ENCODE measurements at regions not wholly inside any gene's neighbourhood (a gene's known extent, or its start where the extent isn't known, plus 50 kb on each side); places are given as distances from the start of the nearest gene placed in this dataset.

DNA sequence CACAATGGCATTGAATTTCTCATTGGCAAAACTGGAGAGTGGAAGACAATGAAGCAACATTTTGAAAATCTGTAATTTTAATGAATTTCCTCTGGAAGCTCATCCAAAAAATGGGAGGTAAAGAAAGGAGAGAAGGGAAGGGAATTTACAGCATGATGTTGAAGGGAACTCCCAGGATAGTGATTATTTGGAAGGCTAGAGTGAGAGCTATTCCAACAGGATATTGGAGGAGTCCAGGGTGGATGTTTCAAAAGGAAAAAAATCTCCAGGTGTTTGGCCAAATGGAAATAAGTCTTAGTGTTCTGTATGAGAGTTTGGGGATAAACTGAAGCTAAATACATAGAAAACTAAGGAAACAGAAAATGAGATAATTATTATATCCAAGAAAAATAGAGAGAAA, 106.2 kb downstream of the IZUMO3 start:
- TF ChIP-seq SPI1 (IDR thresholded peaks at IDR 0.05; ENCODE audit: borderline replicate concordance, low read depth): no peak
- TF ChIP-seq POLR2AphosphoS5 (IDR thresholded peaks at IDR 0.05; ENCODE audit: low read depth): no peak
- H3K27me3 ChIP-seq (ENCODE audit: insufficient read depth, poor library complexity, severe bottlenecking): no peaks in the 10 kb centered on the region
- H3K27ac ChIP-seq (replicated peaks): no peak overlapping the region
- DNase-seq (ENCODE audit: low read depth in 1 of 2, low spot score in 1 of 2): no peak
- H3K4me3 ChIP-seq (replicated peaks; ENCODE audit: insufficient read depth, low read length): no peak overlapping the region

DNA sequence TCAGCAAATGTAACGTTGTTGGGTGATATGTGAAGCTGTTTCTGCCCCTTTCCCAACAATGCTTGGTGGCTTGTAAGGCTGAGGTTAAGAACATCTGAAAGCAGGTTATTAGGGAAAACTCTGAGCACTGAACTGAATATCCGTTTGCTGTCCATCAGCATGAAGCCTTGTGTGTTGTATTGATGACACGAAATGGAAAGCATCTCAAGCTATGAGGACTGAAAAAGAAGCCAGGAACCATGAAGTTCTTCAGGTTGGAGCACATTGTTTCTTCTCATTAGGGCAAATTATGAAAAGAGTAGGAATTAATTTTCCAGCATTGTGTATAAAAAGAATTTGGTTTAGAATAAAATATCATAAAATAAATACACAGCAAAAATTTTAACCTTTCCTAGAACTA, 106.8 kb downstream of the IZUMO3 start:
- Histone ChIP-seq H3K4me3 (replicated peaks; ENCODE audit: insufficient read depth, low read length) (no peak overlapping the region), H3K27me3 (ENCODE audit: insufficient read depth, poor library complexity, severe bottlenecking) (no peaks in the 10 kb centered on the region), H3K27ac (replicated peaks) (no peak overlapping the region)
- TF ChIP-seq POLR2AphosphoS5 (IDR thresholded peaks at IDR 0.05; ENCODE audit: low read depth): no peak
- TF ChIP-seq GABPA (IDR thresholded peaks at IDR 0.05; ENCODE audit: low read depth): no peak
- TF ChIP-seq, protein P1, sequence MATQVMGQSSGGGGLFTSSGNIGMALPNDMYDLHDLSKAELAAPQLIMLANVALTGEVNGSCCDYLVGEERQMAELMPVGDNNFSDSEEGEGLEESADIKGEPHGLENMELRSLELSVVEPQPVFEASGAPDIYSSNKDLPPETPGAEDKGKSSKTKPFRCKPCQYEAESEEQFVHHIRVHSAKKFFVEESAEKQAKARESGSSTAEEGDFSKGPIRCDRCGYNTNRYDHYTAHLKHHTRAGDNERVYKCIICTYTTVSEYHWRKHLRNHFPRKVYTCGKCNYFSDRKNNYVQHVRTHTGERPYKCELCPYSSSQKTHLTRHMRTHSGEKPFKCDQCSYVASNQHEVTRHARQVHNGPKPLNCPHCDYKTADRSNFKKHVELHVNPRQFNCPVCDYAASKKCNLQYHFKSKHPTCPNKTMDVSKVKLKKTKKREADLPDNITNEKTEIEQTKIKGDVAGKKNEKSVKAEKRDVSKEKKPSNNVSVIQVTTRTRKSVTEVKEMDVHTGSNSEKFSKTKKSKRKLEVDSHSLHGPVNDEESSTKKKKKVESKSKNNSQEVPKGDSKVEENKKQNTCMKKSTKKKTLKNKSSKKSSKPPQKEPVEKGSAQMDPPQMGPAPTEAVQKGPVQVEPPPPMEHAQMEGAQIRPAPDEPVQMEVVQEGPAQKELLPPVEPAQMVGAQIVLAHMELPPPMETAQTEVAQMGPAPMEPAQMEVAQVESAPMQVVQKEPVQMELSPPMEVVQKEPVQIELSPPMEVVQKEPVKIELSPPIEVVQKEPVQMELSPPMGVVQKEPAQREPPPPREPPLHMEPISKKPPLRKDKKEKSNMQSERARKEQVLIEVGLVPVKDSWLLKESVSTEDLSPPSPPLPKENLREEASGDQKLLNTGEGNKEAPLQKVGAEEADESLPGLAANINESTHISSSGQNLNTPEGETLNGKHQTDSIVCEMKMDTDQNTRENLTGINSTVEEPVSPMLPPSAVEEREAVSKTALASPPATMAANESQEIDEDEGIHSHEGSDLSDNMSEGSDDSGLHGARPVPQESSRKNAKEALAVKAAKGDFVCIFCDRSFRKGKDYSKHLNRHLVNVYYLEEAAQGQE (IDR thresholded peaks at IDR 0.05; ENCODE audit: insufficient replicate concordance, low read depth): no peak
- no peak for TF ChIP-seq SPI1 (IDR thresholded peaks at IDR 0.05; ENCODE audit: borderline replicate concordance, low read depth)
- TF ChIP-seq, protein P2, sequence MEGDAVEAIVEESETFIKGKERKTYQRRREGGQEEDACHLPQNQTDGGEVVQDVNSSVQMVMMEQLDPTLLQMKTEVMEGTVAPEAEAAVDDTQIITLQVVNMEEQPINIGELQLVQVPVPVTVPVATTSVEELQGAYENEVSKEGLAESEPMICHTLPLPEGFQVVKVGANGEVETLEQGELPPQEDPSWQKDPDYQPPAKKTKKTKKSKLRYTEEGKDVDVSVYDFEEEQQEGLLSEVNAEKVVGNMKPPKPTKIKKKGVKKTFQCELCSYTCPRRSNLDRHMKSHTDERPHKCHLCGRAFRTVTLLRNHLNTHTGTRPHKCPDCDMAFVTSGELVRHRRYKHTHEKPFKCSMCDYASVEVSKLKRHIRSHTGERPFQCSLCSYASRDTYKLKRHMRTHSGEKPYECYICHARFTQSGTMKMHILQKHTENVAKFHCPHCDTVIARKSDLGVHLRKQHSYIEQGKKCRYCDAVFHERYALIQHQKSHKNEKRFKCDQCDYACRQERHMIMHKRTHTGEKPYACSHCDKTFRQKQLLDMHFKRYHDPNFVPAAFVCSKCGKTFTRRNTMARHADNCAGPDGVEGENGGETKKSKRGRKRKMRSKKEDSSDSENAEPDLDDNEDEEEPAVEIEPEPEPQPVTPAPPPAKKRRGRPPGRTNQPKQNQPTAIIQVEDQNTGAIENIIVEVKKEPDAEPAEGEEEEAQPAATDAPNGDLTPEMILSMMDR (IDR thresholded peaks at IDR 0.05; ENCODE audit: insufficient read depth, low read length): no peak
- no peak for DNase-seq (ENCODE audit: low read depth in 1 of 2, low spot score in 1 of 2)

DNA sequence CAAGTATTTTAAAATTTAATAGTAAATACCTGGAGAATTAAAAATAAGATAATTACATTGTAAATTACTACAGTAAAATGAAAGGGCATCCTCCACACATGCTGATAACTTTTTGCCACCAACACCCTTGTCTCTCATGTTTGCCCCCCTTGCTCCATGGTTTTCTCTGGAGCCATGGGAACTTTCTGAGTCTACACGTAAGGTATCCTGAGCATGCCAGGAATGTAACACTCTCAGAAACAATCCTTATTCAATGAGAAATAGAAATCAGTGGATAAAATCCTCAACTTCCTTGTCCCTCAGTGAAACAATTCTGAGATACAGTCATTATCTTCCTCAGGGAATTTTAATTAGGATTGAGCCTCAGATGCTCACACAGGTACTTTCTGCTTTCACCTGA, 108.9 kb downstream of the IZUMO3 start:
- no peak for TF ChIP-seq GABPA (IDR thresholded peaks at IDR 0.05; ENCODE audit: low read depth)
- TF ChIP-seq, protein P2 (IDR thresholded peaks at IDR 0.05; ENCODE audit: insufficient read depth, low read length): no peak
- no peak for TF ChIP-seq POLR2AphosphoS5 (IDR thresholded peaks at IDR 0.05; ENCODE audit: low read depth)
- no peak for TF ChIP-seq SPI1 (IDR thresholded peaks at IDR 0.05; ENCODE audit: borderline replicate concordance, low read depth)
- TF ChIP-seq, protein P1 (IDR thresholded peaks at IDR 0.05; ENCODE audit: insufficient replicate concordance, low read depth): no peak
- Histone ChIP-seq H3K27ac (replicated peaks) (no peak overlapping the region), H3K4me3 (replicated peaks; ENCODE audit: insufficient read depth, low read length) (no peak overlapping the region), H3K27me3 (ENCODE audit: insufficient read depth, poor library complexity, severe bottlenecking) (no peaks in the 10 kb centered on the region)
- DNase-seq (ENCODE audit: low read depth in 1 of 2, low spot score in 1 of 2): no peak

DNA sequence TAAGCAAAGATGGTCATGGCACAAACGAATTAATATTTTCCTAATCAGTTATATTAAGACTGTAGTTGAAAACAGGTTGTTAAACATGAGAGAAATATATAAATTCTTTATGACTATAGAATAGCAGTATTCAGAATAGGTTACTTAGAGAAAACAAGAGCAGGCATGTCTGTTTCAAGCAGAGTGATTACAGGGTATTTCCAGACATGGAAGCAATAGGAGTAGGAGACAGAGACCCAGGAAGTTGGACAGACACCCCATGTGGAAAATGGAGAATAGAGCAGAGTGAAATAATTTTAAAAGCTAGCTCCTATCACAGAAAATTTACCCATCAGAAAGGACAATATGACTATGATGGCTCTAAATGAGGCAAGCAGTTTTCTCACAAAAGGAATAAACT, 111.5 kb downstream of the IZUMO3 start:
- no peak for TF ChIP-seq SPI1 (IDR thresholded peaks at IDR 0.05; ENCODE audit: borderline replicate concordance, low read depth)
- TF ChIP-seq, protein P1 (IDR thresholded peaks at IDR 0.05; ENCODE audit: insufficient replicate concordance, low read depth): no peak

More for the DNA sequence above, 111.5 kb downstream of the IZUMO3 start:
- Histone ChIP-seq H3K27me3 (ENCODE audit: insufficient read depth, poor library complexity, severe bottlenecking) (no peaks in the 10 kb centered on the region), H3K4me3 (replicated peaks; ENCODE audit: insufficient read depth, low read length) (no peak overlapping the region), H3K27ac (replicated peaks) (no peak overlapping the region)
- DNase-seq (ENCODE audit: low read depth in 1 of 2, low spot score in 1 of 2): no peak

Measured in HL-60 (cell line).